SK-N-MC (cell line): ENCODE measurements at regions not wholly inside any gene's neighbourhood (a gene's known extent, or its start where the extent isn't known, plus 50 kb on each side); places are given as distances from the start of the nearest gene placed in this dataset.

Source experiments
- DNase-seq: peaks from one replicate; pipeline ENCODE4 v3.0.0-alpha.2; 2011; ENCODE audit warnings: low read depth, low spot score
- H3K27ac ChIP-seq: fragments of 200-600 bp; sonication (generic); 2 replicates; pipeline ENCODE4 v1.5.1; 2016; ENCODE audit warnings: mixed run types
- H3K36me3 ChIP-seq: fragments of 200-600 bp; sonication (generic); 2 replicates; pipeline ENCODE4 v1.6.1; 2017; ENCODE audit warnings: antibody characterized with exemption, low read length, mixed read lengths; ENCODE audit not compliant: insufficient read depth
- H3K4me3 ChIP-seq: fragments of 200-600 bp; sonication (generic); 2 replicates; pipeline ENCODE4 v1.5.1; 2016
- H3K9ac ChIP-seq: fragments of 200-600 bp; sonication (generic); 2 replicates; pipeline ENCODE4 v1.8.0; 2017; ENCODE audit warnings: mixed run types, mixed read lengths; ENCODE audit not compliant: insufficient read length
- H3K9me3 ChIP-seq: fragments of 200-600 bp; sonication (generic); 2 replicates; pipeline ENCODE4 v1.6.1; 2017; ENCODE audit warnings: low read depth, mild to moderate bottlenecking, antibody characterized with exemption, low read length, moderate library complexity, mixed read lengths
- EZH2 ChIP-seq: fragments of 200-600 bp; sonication (generic); IDR thresholded peaks from one replicate; pipeline ENCODE4 v1.6.1; 2017; ENCODE audit warnings: antibody characterized with exemption
- FOXP2 ChIP-seq: optimal IDR thresholded peaks from 2 replicates; pipeline ENCODE3; 2011; ENCODE audit warnings: mild to moderate bottlenecking, moderate library complexity; ENCODE audit not compliant: insufficient read depth; ENCODE audit errors: extremely low read length, control extremely low read depth
- POLR2AphosphoS5 ChIP-seq: IDR thresholded peaks from 2 replicates; pipeline ENCODE4 v1.6.1; 2012; ENCODE audit warnings: mild to moderate bottlenecking, low read depth, low read length, borderline replicate concordance

GRCh38 chr14:87152693-87153092 lies 840.3 kb downstream of the GALC start:
- no peaks in the 10 kb centered on the region for H3K9me3 ChIP-seq
- no peak overlapping the region for H3K9ac ChIP-seq
- H3K27ac ChIP-seq, result no peak overlapping the region
- no peak overlapping the region for H3K4me3 ChIP-seq
- no peak for TF ChIP-seq POLR2AphosphoS5
- no peak for TF ChIP-seq EZH2
- TF ChIP-seq FOXP2, result no peak
- no peaks in the 10 kb centered on the region for H3K36me3 ChIP-seq
- no peak for DNase-seq

DNA sequence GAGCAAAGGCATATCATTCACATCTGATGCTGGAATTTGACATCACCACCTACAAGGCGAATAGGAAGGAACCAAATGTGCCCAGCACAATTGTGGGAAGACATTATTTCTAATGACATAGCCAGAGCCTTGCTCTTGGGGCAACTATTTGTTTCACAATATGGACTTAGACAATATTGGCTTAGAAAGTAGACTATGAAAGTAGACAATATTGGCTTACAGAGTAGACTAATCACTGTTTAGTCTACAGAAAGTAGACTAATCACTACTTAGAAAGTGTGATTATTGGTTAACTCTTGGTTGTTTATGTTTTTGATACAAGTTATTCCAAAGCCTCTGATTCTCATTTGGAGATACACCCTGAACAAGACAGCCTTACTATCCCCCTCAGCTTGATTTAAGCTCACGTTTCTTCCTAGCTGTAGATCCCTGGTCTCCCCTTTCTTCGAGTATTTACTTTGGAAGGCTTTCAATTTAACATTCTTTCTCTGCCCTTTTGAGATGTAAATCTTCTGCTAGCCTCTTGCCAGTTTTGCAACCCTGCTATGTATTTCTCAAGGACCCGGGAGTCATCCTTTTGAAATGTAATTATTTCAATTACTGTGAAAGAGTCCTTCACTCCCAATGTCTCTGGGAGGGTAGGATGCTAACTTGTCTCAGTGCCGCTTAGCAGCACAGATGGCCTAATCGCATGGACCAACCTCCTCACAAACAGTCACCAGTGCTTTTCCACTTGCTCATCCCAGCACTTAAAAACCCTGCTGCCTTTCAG lies 843.2 kb downstream of the GALC start:
- no peaks in the 10 kb centered on the region for H3K36me3 ChIP-seq
- no peak overlapping the region for H3K9ac ChIP-seq
- H3K9me3 ChIP-seq, result no peaks in the 10 kb centered on the region
- no peak for DNase-seq
- H3K27ac ChIP-seq, result peak overlapping the region; percentile 40; the same call in 1 of the 2 replicates
- TF ChIP-seq POLR2AphosphoS5, result no peak
- no peak for TF ChIP-seq EZH2
- no peak for TF ChIP-seq FOXP2
- H3K4me3 ChIP-seq, result peak overlapping the region; percentile 14; the same call in 1 of the 2 replicates

DNA sequence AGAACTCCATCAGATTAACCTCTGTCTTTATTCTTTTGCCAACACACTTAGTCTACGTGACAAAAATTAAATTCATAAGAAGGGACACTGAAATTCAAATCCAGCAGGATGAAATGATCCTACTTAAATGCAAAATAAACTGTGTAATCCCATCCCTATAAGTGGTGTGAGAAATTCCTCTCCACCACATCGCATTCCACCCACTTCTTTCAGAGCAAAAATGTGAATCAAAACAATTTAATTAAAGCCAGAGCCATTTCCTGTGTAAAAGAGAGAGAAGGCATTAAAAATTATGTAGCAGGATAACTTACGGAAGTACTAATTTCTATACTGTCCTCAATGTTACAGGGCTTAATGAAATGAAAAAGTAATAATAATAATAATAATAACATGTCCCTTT lies 844.3 kb downstream of the GALC start:
- peak; percentile 56; the same call in 1 of the 2 replicates for TF ChIP-seq POLR2AphosphoS5
- no peak for TF ChIP-seq FOXP2
- no peak for TF ChIP-seq EZH2
- Histone ChIP-seq H3K9ac (peak overlapping the region; percentile 8), H3K27ac (peak overlapping the region; percentile 93), H3K4me3 (peak overlapping the region; percentile 63), H3K9me3 (no peaks in the 10 kb centered on the region), H3K36me3 (no peaks in the 10 kb centered on the region)
- DNase-seq, result peak; percentile 71

DNA sequence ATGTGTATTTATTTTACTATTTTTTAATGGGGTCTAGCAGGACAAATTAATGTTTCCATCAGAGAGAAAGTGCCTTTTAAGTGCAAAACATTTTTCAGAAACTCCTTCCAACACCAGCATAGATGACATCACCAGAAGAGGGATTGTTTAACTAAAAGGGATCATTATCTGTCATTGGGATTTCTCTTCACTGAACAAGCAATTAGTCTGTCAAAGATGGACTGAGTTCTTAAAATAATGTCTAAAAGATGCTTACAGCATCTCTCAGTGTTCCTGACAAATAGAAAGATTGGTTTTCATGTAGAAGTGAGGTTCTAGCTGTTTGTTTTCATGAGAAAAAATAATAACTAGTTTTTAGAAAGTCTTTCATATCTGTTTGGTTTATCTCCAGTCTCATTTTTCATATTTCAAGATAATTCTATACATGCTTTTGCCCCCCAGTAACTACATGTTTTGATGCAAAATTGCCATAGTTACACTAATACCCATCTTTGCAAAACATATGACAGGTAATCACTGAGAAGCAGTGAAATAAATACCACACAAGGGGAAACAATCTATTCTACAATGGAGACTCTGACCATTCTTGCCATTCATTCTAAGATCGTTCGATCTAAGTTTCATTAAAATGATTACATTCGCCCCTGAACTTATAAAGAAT lies 850.3 kb downstream of the GALC start:
- H3K9me3 ChIP-seq, result no peaks in the 10 kb centered on the region
- H3K36me3 ChIP-seq, result no peaks in the 10 kb centered on the region
- no peak for DNase-seq
- H3K4me3 ChIP-seq, result no peak overlapping the region
- H3K9ac ChIP-seq, result no peak overlapping the region
- H3K27ac ChIP-seq, result no peak overlapping the region
- no peak for TF ChIP-seq POLR2AphosphoS5
- TF ChIP-seq FOXP2, result no peak
- no peak for TF ChIP-seq EZH2

- Histone ChIP-seq H3K4me3 (no peak overlapping the region), H3K9ac (no peak overlapping the region), H3K36me3 (no peaks in the 10 kb centered on the region), H3K27ac (no peak overlapping the region), H3K9me3 (no peaks in the 10 kb centered on the region)
- DNase-seq, result no peak
- TF ChIP-seq EZH2, result no peak
- TF ChIP-seq FOXP2, result no peak
- no peak for TF ChIP-seq POLR2AphosphoS5
Measured at GRCh38 chr14:87141801-87142200, 851.2 kb downstream of the GALC start.

GRCh38 chr14:87139299-87139698 lies 853.7 kb downstream of the GALC start:
- no peak overlapping the region for H3K4me3 ChIP-seq
- no peak for TF ChIP-seq POLR2AphosphoS5
- TF ChIP-seq EZH2, result no peak
- TF ChIP-seq FOXP2, result no peak
- no peak for DNase-seq
- no peaks in the 10 kb centered on the region for H3K36me3 ChIP-seq
- no peak overlapping the region for H3K27ac ChIP-seq
- H3K9me3 ChIP-seq, result no peaks in the 10 kb centered on the region
- H3K9ac ChIP-seq, result no peak overlapping the region

GRCh38 chr14:87133073-87133801 lies 859.7 kb downstream of the GALC start:
- Histone ChIP-seq H3K9ac (no peak overlapping the region), H3K27ac (no peak overlapping the region), H3K9me3 (no peaks in the 10 kb centered on the region), H3K36me3 (no peaks in the 10 kb centered on the region), H3K4me3 (no peak overlapping the region)
- TF ChIP-seq FOXP2, result no peak
- no peak for TF ChIP-seq POLR2AphosphoS5
- TF ChIP-seq EZH2, result no peak
- DNase-seq, result no peak

DNA sequence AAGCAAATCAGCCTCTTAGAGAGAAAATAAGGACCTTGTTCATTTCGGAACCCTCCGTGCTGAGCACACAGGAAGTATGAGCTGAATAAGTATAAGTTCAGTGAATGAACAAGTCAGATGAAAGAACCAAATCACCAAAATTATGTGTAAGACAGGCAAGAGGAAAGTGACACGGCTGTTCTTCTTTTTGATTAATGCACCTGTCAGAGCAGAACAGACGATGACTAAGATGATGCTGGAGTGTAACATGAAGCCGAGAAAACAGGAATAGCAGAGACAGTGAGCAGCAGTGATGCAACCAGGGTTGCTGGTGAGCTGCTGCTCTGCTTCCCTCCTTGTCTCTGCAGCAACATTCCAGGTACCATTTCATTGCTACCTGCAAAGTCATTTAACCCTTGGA lies 861.1 kb downstream of the GALC start:
- Histone ChIP-seq H3K36me3 (no peaks in the 10 kb centered on the region), H3K9ac (no peak overlapping the region), H3K4me3 (no peak overlapping the region), H3K9me3 (no peaks in the 10 kb centered on the region), H3K27ac (no peak overlapping the region)
- DNase-seq, result no peak
- TF ChIP-seq POLR2AphosphoS5 (no peak), EZH2 (no peak), FOXP2 (no peak)
